ENCODE measurements at regions not wholly inside any gene's neighbourhood (a gene's known extent, or its start where the extent isn't known, plus 50 kb on each side); places are given as distances from the start of the nearest gene placed in this dataset.

- H3K27ac ChIP-seq, result no peak overlapping the region
- TF ChIP-seq ZFX (IDR thresholded peaks at IDR 0.05; ENCODE audit: borderline replicate concordance), result no peak
- no peak for TF ChIP-seq CTCF (IDR thresholded peaks at IDR 0.05)
These were observed 283.3 kb upstream of the PRKCQ start for GRCh38 chr10:6863381-6863780.

GRCh38 chr10:6850452-6850851, 270.4 kb upstream of the PRKCQ start:
- TF ChIP-seq CTCF (IDR thresholded peaks at IDR 0.05) (no peak), ZFX (IDR thresholded peaks at IDR 0.05; ENCODE audit: borderline replicate concordance) (no peak)
- H3K27ac ChIP-seq, result no peak overlapping the region

GRCh38 chr10:6847561-6847960, 267.5 kb upstream of the PRKCQ start:
- H3K27ac ChIP-seq, result no peak overlapping the region
- no peak for TF ChIP-seq CTCF (IDR thresholded peaks at IDR 0.05)
- TF ChIP-seq ZFX (IDR thresholded peaks at IDR 0.05; ENCODE audit: borderline replicate concordance), result no peak

GRCh38 chr10:6843894-6844650, 264.0 kb upstream of the PRKCQ start:
- no peak for TF ChIP-seq ZFX (IDR thresholded peaks at IDR 0.05; ENCODE audit: borderline replicate concordance)
- TF ChIP-seq CTCF (IDR thresholded peaks at IDR 0.05), result no peak
- H3K27ac ChIP-seq, result no peak overlapping the region

GRCh38 chr10:6843481-6843881, 263.4 kb upstream of the PRKCQ start:
- H3K27ac ChIP-seq, result no peak overlapping the region
- TF ChIP-seq ZFX (IDR thresholded peaks at IDR 0.05; ENCODE audit: borderline replicate concordance) (no peak), CTCF (IDR thresholded peaks at IDR 0.05) (peak; percentile 55)

- no peak overlapping the region for H3K27ac ChIP-seq
- no peak for TF ChIP-seq CTCF (IDR thresholded peaks at IDR 0.05)
These were observed 262.6 kb upstream of the PRKCQ start for GRCh38 chr10:6842722-6843121.

GRCh38 chr10:6841761-6842160, 261.7 kb upstream of the PRKCQ start:
- TF ChIP-seq CTCF (IDR thresholded peaks at IDR 0.05) (no peak), ZFX (IDR thresholded peaks at IDR 0.05; ENCODE audit: borderline replicate concordance) (no peak)
- H3K27ac ChIP-seq, result no peak overlapping the region
